Progenitor cell of endocrine pancreas (in vitro differentiated cells): ENCODE measurements at regions not wholly inside any gene's neighbourhood (a gene's known extent, or its start where the extent isn't known, plus 50 kb on each side); places are given as distances from the start of the nearest gene placed in this dataset.

ENCODE experiments used
- DNase-seq: peaks from one replicate; pipeline ENCODE4 v3.0.0; 2021; ENCODE audit warnings: low spot score; ENCODE audit not compliant: unreplicated experiment
- H3K27ac Mint-ChIP-seq: 2 replicates; pipeline ENCODE4 v1.8.0; 2021; ENCODE audit warnings: mild to moderate bottlenecking, moderate library complexity, mixed read lengths
- H3K27me3 Mint-ChIP-seq: 2 replicates; pipeline ENCODE4 v1.8.0; 2021; ENCODE audit warnings: mixed read lengths
- H3K36me3 Mint-ChIP-seq: 2 replicates; pipeline ENCODE4 v1.8.0; 2022; ENCODE audit warnings: mixed read lengths; ENCODE audit not compliant: insufficient read depth
- H3K4me1 Mint-ChIP-seq: 2 replicates; pipeline ENCODE4 v1.8.0; 2021; ENCODE audit warnings: low read depth, mixed read lengths
- H3K4me3 Mint-ChIP-seq: 2 replicates; pipeline ENCODE4 v1.8.0; 2021; ENCODE audit warnings: low read depth, mild to moderate bottlenecking, moderate library complexity, mixed read lengths
- H3K9me3 Mint-ChIP-seq: 2 replicates; pipeline ENCODE4 v1.8.0; 2021; ENCODE audit warnings: low read depth, mixed read lengths
- CTCF ChIP-seq: fragments of 200-600 bp; sonication (generic); IDR thresholded peaks from one replicate; pipeline ENCODE4 v1.5.0; 2021; ENCODE audit warnings: antibody characterized with exemption, mild to moderate bottlenecking; ENCODE audit not compliant: unreplicated experiment

- H3K27me3 Mint-ChIP-seq, result no peaks in the 10 kb centered on the region
- no peak for DNase-seq
- H3K4me3 Mint-ChIP-seq, result peak overlapping the region; percentile 33
- H3K27ac Mint-ChIP-seq, result peak overlapping the region; percentile 58
- no peak for TF ChIP-seq CTCF
- H3K4me1 Mint-ChIP-seq, result peaks cover 42% of the 10 kb centered on the region
- H3K36me3 Mint-ChIP-seq, result peaks cover 8% of the 10 kb centered on the region
- no peaks in the 10 kb centered on the region for H3K9me3 Mint-ChIP-seq
These were observed 95.8 kb upstream of the UMPS start for GRCh38 chr3:124634210-124635168.

- Mint-ChIP-seq H3K9me3 (no peaks in the 10 kb centered on the region), H3K27ac (peak overlapping the region; percentile 58), H3K4me3 (peak overlapping the region; percentile 33), H3K4me1 (peaks cover 40% of the 10 kb centered on the region), H3K27me3 (no peaks in the 10 kb centered on the region), H3K36me3 (peaks cover 8% of the 10 kb centered on the region)
- TF ChIP-seq CTCF, result no peak
- no peak for DNase-seq
These were observed 95.1 kb upstream of the UMPS start for GRCh38 chr3:124635169-124635539.

GRCh38 chr3:124636101-124636862, 94.0 kb upstream of the UMPS start:
- Mint-ChIP-seq H3K4me1 (peaks cover 36% of the 10 kb centered on the region), H3K9me3 (no peaks in the 10 kb centered on the region), H3K4me3 (no peak overlapping the region), H3K27ac (peak overlapping the region; percentile 94), H3K36me3 (peaks cover 8% of the 10 kb centered on the region), H3K27me3 (no peaks in the 10 kb centered on the region)
- no peak for DNase-seq
- TF ChIP-seq CTCF, result peak; percentile 22

GRCh38 chr3:124636863-124637296, 93.4 kb upstream of the UMPS start:
- Mint-ChIP-seq H3K27me3 (no peaks in the 10 kb centered on the region), H3K36me3 (peaks cover 8% of the 10 kb centered on the region), H3K4me3 (no peak overlapping the region), H3K4me1 (peaks cover 36% of the 10 kb centered on the region), H3K9me3 (no peaks in the 10 kb centered on the region), H3K27ac (peak overlapping the region; percentile 94)
- TF ChIP-seq CTCF, result no peak
- DNase-seq, result no peak
